SU-DHL-6 (cell line): ENCODE measurements at regions not wholly inside any gene's neighbourhood (a gene's known extent, or its start where the extent isn't known, plus 50 kb on each side); places are given as distances from the start of the nearest gene placed in this dataset.

ENCODE experiments used
- EZH2phosphoT487 ChIP-seq: fragments of 200-600 bp; sonication (generic), shearing (Covaris generic); conservative IDR thresholded peaks from 2 replicates; pipeline ENCODE4 v1.6.1; 2018; ENCODE audit warnings: mild to moderate bottlenecking, antibody characterized with exemption, low read length, moderate library complexity, mixed read lengths
- TF ChIP-seq, protein P1 (sequence below): fragments of 200-600 bp; sonication (generic); IDR thresholded peaks from one replicate; pipeline ENCODE4 v1.5.1; 2017; ENCODE audit warnings: antibody characterized with exemption, mild to moderate bottlenecking, low read length, moderate library complexity; ENCODE audit not compliant: insufficient read depth, poor library complexity, severe bottlenecking

DNA sequence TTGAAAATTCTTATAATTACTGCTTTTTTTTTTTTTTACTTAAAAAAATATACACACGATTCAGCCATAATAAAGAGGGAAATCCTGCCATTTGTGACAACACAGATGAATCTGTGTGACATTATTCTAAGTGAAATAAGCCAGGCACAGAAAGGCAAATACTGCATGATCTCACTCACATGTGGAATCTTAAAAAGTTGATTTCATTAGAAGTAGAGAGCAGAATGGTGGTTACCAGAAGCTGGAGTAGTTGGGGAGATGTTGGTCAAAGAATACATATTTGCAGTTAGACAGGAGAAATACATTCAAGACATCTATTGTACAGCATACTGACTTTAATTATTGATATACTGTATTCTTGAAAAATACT lies 116.2 kb downstream of the KLF12 start:
- TF ChIP-seq, protein P1, sequence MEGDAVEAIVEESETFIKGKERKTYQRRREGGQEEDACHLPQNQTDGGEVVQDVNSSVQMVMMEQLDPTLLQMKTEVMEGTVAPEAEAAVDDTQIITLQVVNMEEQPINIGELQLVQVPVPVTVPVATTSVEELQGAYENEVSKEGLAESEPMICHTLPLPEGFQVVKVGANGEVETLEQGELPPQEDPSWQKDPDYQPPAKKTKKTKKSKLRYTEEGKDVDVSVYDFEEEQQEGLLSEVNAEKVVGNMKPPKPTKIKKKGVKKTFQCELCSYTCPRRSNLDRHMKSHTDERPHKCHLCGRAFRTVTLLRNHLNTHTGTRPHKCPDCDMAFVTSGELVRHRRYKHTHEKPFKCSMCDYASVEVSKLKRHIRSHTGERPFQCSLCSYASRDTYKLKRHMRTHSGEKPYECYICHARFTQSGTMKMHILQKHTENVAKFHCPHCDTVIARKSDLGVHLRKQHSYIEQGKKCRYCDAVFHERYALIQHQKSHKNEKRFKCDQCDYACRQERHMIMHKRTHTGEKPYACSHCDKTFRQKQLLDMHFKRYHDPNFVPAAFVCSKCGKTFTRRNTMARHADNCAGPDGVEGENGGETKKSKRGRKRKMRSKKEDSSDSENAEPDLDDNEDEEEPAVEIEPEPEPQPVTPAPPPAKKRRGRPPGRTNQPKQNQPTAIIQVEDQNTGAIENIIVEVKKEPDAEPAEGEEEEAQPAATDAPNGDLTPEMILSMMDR: no peak
- no peak for TF ChIP-seq EZH2phosphoT487
